Testis (tissue), 2 donors: ENCODE measurements at regions not wholly inside any gene's neighbourhood (a gene's known extent, or its start where the extent isn't known, plus 50 kb on each side); places are given as distances from the start of the nearest gene placed in this dataset.
"Not testable (repeated sequence)": the region's sequence is repeated elsewhere in the genome, so short reads cannot be mapped to it uniquely, and the experiment has no call there.

Source experiments
- DNase-seq: peaks from one replicate; pipeline ENCODE4 v3.0.0-alpha.2; 2019
- H3K27ac ChIP-seq, 2 donors: fragments of 200-600 bp; sonication (generic); one replicate each; pipeline ENCODE4 v1.5.1; 2019
- H3K27me3 ChIP-seq: fragments of 200-600 bp; sonication (generic); one replicate; pipeline ENCODE4 v1.5.1; 2019
- H3K36me3 ChIP-seq: fragments of 200-600 bp; sonication (generic); one replicate; pipeline ENCODE4 v1.5.1; 2017; ENCODE audit warnings: low read depth; ENCODE audit errors: missing control alignments
- H3K4me1 ChIP-seq: fragments of 200-600 bp; sonication (generic); one replicate; pipeline ENCODE4 v1.5.1; 2019
- H3K4me3 ChIP-seq, 2 donors: fragments of 200-600 bp; sonication (generic); one replicate each; pipeline ENCODE4 v1.5.1; 2017 to 2019
- H3K9me3 ChIP-seq: fragments of 200-600 bp; sonication (generic); one replicate; pipeline ENCODE4 v1.5.1; 2017
- CTCF ChIP-seq, 3 experiments: fragments of 450-650 bp in 2 of 3; fragments of 200-600 bp in 1 of 3; sonication (generic) in 1 of 3; IDR thresholded peaks; one replicate each; pipeline ENCODE4 v1.5.1; 2016 to 2019; ENCODE audit warnings: antibody characterized with exemption in 3 of 3, mild to moderate bottlenecking in 2 of 3, moderate library complexity in 1 of 3
- POLR2A ChIP-seq: fragments of 450-650 bp; IDR thresholded peaks from one replicate; pipeline ENCODE4 v1.6.1; 2017; ENCODE audit warnings: antibody characterized with exemption, mild to moderate bottlenecking, moderate library complexity
- WGBS, 2 donors: methylation state at CpG; one replicate each; pipeline ENCODE4 v1.1.5; 2018; 5-methylcytosine and 5-hydroxymethylcytosine counted together
- intact Hi-C: fragments of 100-400 bp; cut with DNase I; formaldehyde crosslinking; loops from one replicate; pipeline ENCODE4 v1.15.1; 2023; ENCODE audit warnings: low total_unique reads

- Histone ChIP-seq H3K9me3 (no peaks in the 10 kb centered on the region), H3K27ac (no peak overlapping the region), H3K27me3 (no peaks in the 10 kb centered on the region), H3K36me3 (no peaks in the 10 kb centered on the region), H3K4me1 (no peaks in the 10 kb centered on the region), H3K4me3 (no peak overlapping the region)
- TF ChIP-seq POLR2A (no peak), CTCF (IDR thresholded peaks at IDR 0.05) (no peak)
- intact Hi-C loops: no loop called here
- WGBS, 2 donors: 71 to 89% methylated on average over 5 to 7 of the region's 7 CpGs
- DNase-seq: no peak
These were observed 418.5 kb downstream of the MIAT start for GRCh38 chr22:27075891-27076290.

- H3K9me3 ChIP-seq, H3K4me3 ChIP-seq, H3K27ac ChIP-seq, H3K27me3 ChIP-seq, intact Hi-C loops, DNase-seq, H3K36me3 ChIP-seq, H3K4me1 ChIP-seq: not testable (repeated sequence)
- WGBS, 2 donors: 91 to 97% methylated on average over 3 of the region's 3 CpGs
These were observed 420.7 kb downstream of the MIAT start for GRCh38 chr22:27078064-27078463.

GRCh38 chr22:27080036-27080578 lies 422.7 kb downstream of the MIAT start:
- Histone ChIP-seq H3K27ac (no peak overlapping the region), H3K27me3 (no peaks in the 10 kb centered on the region), H3K9me3 (no peaks in the 10 kb centered on the region), H3K4me1 (no peaks in the 10 kb centered on the region), H3K4me3 (no peak overlapping the region), H3K36me3 (no peaks in the 10 kb centered on the region)
- WGBS, 2 donors: 85 to 94% methylated on average over 8 of the region's 8 CpGs
- intact Hi-C loops: no loop called here
- no peak for TF ChIP-seq CTCF (IDR thresholded peaks at IDR 0.05)
- TF ChIP-seq POLR2A: no peak
- no peak for DNase-seq

GRCh38 chr22:27080863-27081262 lies 423.5 kb downstream of the MIAT start:
- Histone ChIP-seq H3K27ac (no peak overlapping the region), H3K27me3 (no peaks in the 10 kb centered on the region), H3K4me1 (no peaks in the 10 kb centered on the region), H3K4me3 (no peak overlapping the region), H3K36me3 (no peaks in the 10 kb centered on the region), H3K9me3 (no peaks in the 10 kb centered on the region)
- intact Hi-C loops: no loop called here
- WGBS, 2 donors: 68 to 80% methylated on average over 2 of the region's 2 CpGs
- TF ChIP-seq CTCF (IDR thresholded peaks at IDR 0.05) (no peak), POLR2A (no peak)
- DNase-seq: no peak

- H3K36me3 ChIP-seq: no peaks in the 10 kb centered on the region
- no peak for DNase-seq
- H3K27me3 ChIP-seq: no peaks in the 10 kb centered on the region
- no peak overlapping the region for H3K4me3 ChIP-seq
- H3K27ac ChIP-seq: no peak overlapping the region
- 90 to 91% methylated on average over 4 of the region's 4 CpGs for WGBS, 2 donors
- no peak for TF ChIP-seq POLR2A
- intact Hi-C loops: no loop called here
- H3K4me1 ChIP-seq: no peaks in the 10 kb centered on the region
- H3K9me3 ChIP-seq: no peaks in the 10 kb centered on the region
These were observed 426.2 kb downstream of the MIAT start for GRCh38 chr22:27083610-27084009.

GRCh38 chr22:27084130-27084529 lies 426.7 kb downstream of the MIAT start:
- no peak overlapping the region for H3K27ac ChIP-seq
- intact Hi-C loops: no loop called here
- no peaks in the 10 kb centered on the region for H3K4me1 ChIP-seq
- 85 to 97% methylated on average over 1 of the region's 1 CpG for WGBS, 2 donors
- H3K9me3 ChIP-seq: no peaks in the 10 kb centered on the region
- H3K4me3 ChIP-seq: no peak overlapping the region
- H3K27me3 ChIP-seq: no peaks in the 10 kb centered on the region
- no peak for DNase-seq
- TF ChIP-seq CTCF (IDR thresholded peaks at IDR 0.05): no peak
- no peak for TF ChIP-seq POLR2A
- H3K36me3 ChIP-seq: no peaks in the 10 kb centered on the region
